ENCODE measurements at regions not wholly inside any gene's neighbourhood (a gene's known extent, or its start where the extent isn't known, plus 50 kb on each side); places are given as distances from the start of the nearest gene placed in this dataset.

- H3K27ac Mint-ChIP-seq = no peak overlapping the region
- POLR2A ChIA-PET = no interaction called here
Measured at GRCh38 chr2:189367343-189367742, 73.9 kb upstream of the WDR75 start.

DNA sequence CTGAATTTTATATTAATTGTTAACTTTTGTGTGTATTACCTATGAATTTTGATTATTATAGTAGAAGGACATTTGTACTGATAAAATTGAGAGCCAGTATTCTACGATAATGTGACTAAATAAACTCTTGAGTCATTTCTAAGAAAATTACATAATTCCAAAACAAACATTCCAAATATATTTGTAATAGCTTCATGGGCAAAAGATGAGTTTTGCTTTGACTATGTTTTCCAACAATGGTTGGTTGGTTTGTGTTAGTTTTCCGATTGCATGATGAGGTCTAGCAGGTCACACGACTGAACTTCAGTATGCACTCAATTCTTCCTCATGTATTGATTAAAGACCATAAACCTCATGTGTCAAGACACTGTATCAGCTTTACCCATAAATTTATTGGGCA lies 71.7 kb upstream of the WDR75 start:
- Mint-ChIP-seq H3K4me1 (peaks cover 3% of the 10 kb centered on the region), H3K27me3 (no peaks in the 10 kb centered on the region), H3K9me3 (no peaks in the 10 kb centered on the region), H3K4me3 (no peak overlapping the region), H3K36me3 (ENCODE audit: low read depth) (no peaks in the 10 kb centered on the region), H3K27ac (no peak overlapping the region)
- CTCF ChIA-PET = no interaction called here
- DNase-seq = no peak
- POLR2A ChIA-PET = no interaction called here

More at GRCh38 chr2:189367343-189367742, 73.9 kb upstream of the WDR75 start:
- CTCF ChIA-PET = no interaction called here
- Mint-ChIP-seq H3K4me3 (no peak overlapping the region), H3K9me3 (no peaks in the 10 kb centered on the region), H3K36me3 (ENCODE audit: low read depth) (no peaks in the 10 kb centered on the region), H3K4me1 (no peaks in the 10 kb centered on the region), H3K27me3 (no peaks in the 10 kb centered on the region)
- DNase-seq = no peak

DNA sequence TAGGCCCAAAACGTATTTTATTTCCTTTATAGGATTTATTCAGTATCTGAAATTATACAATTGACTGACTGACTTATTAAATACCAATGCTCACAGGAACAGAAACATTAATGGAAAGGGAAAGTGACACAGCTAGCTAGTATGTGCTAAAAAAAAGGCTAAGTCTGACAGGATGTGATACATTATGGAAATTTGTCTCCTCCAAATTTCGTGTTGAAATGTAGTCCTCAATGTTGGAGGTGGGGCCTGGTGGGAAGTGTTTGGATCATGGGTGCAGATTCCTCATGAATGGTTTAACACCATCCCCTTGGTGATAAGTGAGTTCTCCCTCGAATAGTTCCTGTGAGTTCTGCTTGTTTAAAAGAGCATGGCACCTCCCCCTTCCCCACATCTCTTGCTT lies 70.6 kb upstream of the WDR75 start:
- Mint-ChIP-seq H3K4me3 (no peak overlapping the region), H3K27ac (no peak overlapping the region), H3K4me1 (peaks cover 3% of the 10 kb centered on the region), H3K36me3 (ENCODE audit: low read depth) (no peaks in the 10 kb centered on the region), H3K27me3 (no peaks in the 10 kb centered on the region), H3K9me3 (no peaks in the 10 kb centered on the region)
- CTCF ChIA-PET = no interaction called here
- POLR2A ChIA-PET = no interaction called here
- DNase-seq = no peak

- ChIA-PET CTCF (no interaction called here), POLR2A (no interaction called here)
- DNase-seq = no peak
- Mint-ChIP-seq H3K4me3 (no peak overlapping the region), H3K9me3 (no peaks in the 10 kb centered on the region), H3K27me3 (no peaks in the 10 kb centered on the region), H3K27ac (no peak overlapping the region), H3K4me1 (peaks cover 3% of the 10 kb centered on the region), H3K36me3 (ENCODE audit: low read depth) (no peaks in the 10 kb centered on the region)
Measured at GRCh38 chr2:189372688-189373257, 68.5 kb upstream of the WDR75 start.

GRCh38 chr2:189374481-189374880 lies 66.8 kb upstream of the WDR75 start:
- POLR2A ChIA-PET = no interaction called here

GRCh38 chr2:189375842-189376241 lies 65.4 kb upstream of the WDR75 start:
- no peak for DNase-seq
- Mint-ChIP-seq H3K27ac (no peak overlapping the region), H3K36me3 (ENCODE audit: low read depth) (no peaks in the 10 kb centered on the region), H3K27me3 (no peaks in the 10 kb centered on the region), H3K4me3 (no peak overlapping the region), H3K9me3 (no peaks in the 10 kb centered on the region), H3K4me1 (peaks cover 3% of the 10 kb centered on the region)
- CTCF ChIA-PET = no interaction called here
- POLR2A ChIA-PET = no interaction called here

More at GRCh38 chr2:189374481-189374880, 66.8 kb upstream of the WDR75 start:
- no peak for DNase-seq
- Mint-ChIP-seq H3K27ac (no peak overlapping the region), H3K4me3 (no peak overlapping the region), H3K36me3 (ENCODE audit: low read depth) (no peaks in the 10 kb centered on the region), H3K27me3 (no peaks in the 10 kb centered on the region), H3K9me3 (no peaks in the 10 kb centered on the region), H3K4me1 (peaks cover 3% of the 10 kb centered on the region)
- CTCF ChIA-PET = no interaction called here

DNA sequence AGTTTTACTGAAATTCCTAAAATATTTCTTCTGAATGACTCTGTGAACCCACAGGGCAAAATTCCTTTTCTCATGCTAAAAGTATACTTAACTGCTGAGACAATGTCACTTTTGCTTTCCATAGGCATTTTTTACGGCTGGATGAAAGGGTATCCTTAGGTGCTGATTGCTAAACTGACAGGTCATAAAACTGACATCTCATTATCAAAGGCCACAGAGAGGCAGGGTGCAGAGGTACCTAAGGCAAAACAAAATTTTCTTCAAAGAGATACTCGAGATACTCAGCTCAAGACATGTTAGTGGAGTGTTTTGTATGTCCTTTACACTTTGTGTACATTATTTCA lies 62.0 kb upstream of the WDR75 start:
- Mint-ChIP-seq H3K36me3 (ENCODE audit: low read depth) (no peaks in the 10 kb centered on the region), H3K9me3 (no peaks in the 10 kb centered on the region), H3K4me1 (peaks cover 2% of the 10 kb centered on the region), H3K4me3 (no peak overlapping the region), H3K27ac (no peak overlapping the region), H3K27me3 (no peaks in the 10 kb centered on the region)
- POLR2A ChIA-PET = no interaction called here
- DNase-seq = no peak
- CTCF ChIA-PET = no interaction called here

DNA sequence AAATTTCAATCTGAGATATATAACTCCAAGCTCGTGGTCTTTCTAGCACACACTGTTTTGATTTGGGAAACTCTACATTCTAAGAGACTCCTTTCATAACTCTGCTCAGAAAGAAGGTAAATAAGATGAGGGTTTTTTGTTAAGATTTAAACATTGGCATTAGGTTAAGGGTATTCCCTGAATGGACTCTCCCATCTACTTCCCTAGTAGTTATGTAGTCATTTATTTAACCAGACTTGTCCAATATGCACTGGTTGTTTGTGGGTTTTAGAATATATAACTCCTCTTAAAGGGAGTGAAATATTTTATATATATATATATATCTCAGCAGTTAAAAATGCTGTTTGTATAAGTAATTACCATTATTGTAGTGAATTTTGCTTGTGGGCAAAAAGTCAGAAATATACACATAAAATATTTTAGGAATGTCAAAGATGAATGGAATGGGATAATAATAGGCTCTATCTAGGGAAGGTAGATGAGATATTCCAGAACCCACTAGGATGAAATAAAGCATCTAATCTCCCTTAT lies 61.5 kb upstream of the WDR75 start:
- Mint-ChIP-seq H3K36me3 (ENCODE audit: low read depth) (no peaks in the 10 kb centered on the region), H3K27ac (no peak overlapping the region), H3K9me3 (no peaks in the 10 kb centered on the region), H3K4me3 (no peak overlapping the region), H3K27me3 (no peaks in the 10 kb centered on the region), H3K4me1 (no peaks in the 10 kb centered on the region)
- no peak for DNase-seq
- ChIA-PET CTCF (no interaction called here), POLR2A (no interaction called here)

DNA sequence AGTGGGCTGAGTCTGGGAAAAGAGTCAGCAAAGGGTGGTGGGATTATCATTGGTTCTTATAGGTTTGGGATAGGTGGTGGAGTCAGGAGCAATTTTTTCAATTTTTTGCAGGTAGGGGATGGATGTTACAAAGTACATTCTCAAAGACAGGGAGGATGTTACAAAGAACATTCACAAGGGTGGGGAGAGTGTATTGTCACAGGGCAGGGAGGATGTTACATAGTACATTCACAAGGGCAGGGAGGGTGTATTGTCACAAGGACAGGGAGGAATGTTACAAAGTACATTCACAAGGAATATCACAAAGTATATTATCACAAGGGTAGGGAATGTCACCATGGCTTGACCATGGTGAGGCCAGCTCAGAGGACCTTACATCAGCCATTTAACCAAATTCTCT lies 58.6 kb upstream of the WDR75 start:
- CTCF ChIA-PET = no interaction called here
- H3K27ac Mint-ChIP-seq = no peak overlapping the region

GRCh38 chr2:189386741-189387140 lies 54.5 kb upstream of the WDR75 start:
- Mint-ChIP-seq H3K36me3 (ENCODE audit: low read depth) (no peaks in the 10 kb centered on the region), H3K4me3 (no peak overlapping the region), H3K9me3 (no peaks in the 10 kb centered on the region), H3K27ac (no peak overlapping the region), H3K4me1 (no peaks in the 10 kb centered on the region), H3K27me3 (no peaks in the 10 kb centered on the region)
- POLR2A ChIA-PET = no interaction called here
- CTCF ChIA-PET = no interaction called here
- DNase-seq = no peak

More for the DNA sequence above, 58.6 kb upstream of the WDR75 start:
- H3K4me1 Mint-ChIP-seq = no peaks in the 10 kb centered on the region
- POLR2A ChIA-PET = no interaction called here
- DNase-seq = no peak
- no peak overlapping the region for H3K4me3 Mint-ChIP-seq
- H3K9me3 Mint-ChIP-seq = no peaks in the 10 kb centered on the region
- no peaks in the 10 kb centered on the region for H3K27me3 Mint-ChIP-seq
- H3K36me3 Mint-ChIP-seq (ENCODE audit: low read depth) = no peaks in the 10 kb centered on the region

- Mint-ChIP-seq H3K9me3 (no peaks in the 10 kb centered on the region), H3K27ac (no peak overlapping the region), H3K36me3 (ENCODE audit: low read depth) (no peaks in the 10 kb centered on the region), H3K27me3 (no peaks in the 10 kb centered on the region), H3K4me3 (no peak overlapping the region), H3K4me1 (no peaks in the 10 kb centered on the region)
- DNase-seq = no peak
- CTCF ChIA-PET = no interaction called here
- POLR2A ChIA-PET = no interaction called here
Measured at GRCh38 chr2:189391201-189391600, 50.1 kb upstream of the WDR75 start.
